ENCODE measurements at regions not wholly inside any gene's neighbourhood (a gene's known extent, or its start where the extent isn't known, plus 50 kb on each side); places are given as distances from the start of the nearest gene placed in this dataset.

DNA sequence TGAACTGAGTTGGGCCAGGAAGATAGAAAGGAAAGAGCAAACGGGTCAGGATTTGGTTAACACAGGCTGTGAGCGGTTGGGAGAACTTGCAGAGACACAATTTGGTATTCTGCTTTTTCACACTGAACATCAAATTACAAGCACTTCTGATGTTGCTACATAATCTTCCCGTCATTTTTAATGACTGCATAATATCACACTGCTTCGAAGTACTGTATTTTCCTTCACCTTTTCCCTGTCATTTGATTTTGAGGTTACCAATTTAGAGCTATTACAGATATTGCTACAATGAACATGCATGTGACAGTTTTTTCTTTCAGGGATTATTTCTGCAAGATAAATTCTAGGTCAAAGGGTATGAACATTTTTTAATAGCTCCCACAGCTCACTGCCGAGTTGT is 71.4 kb upstream of the CPEB4 start:
- Histone ChIP-seq H3K4me1 (no peaks in the 10 kb centered on the region), H3K36me3 (no peaks in the 10 kb centered on the region), H3K4me3 (no peak overlapping the region), H3K9me3 (peaks cover 0 to 8% of the 10 kb centered on the region in 2 donors), H3K27ac (no peak overlapping the region), H3K27me3 (no peaks in the 10 kb centered on the region)
- TF ChIP-seq, protein P1, sequence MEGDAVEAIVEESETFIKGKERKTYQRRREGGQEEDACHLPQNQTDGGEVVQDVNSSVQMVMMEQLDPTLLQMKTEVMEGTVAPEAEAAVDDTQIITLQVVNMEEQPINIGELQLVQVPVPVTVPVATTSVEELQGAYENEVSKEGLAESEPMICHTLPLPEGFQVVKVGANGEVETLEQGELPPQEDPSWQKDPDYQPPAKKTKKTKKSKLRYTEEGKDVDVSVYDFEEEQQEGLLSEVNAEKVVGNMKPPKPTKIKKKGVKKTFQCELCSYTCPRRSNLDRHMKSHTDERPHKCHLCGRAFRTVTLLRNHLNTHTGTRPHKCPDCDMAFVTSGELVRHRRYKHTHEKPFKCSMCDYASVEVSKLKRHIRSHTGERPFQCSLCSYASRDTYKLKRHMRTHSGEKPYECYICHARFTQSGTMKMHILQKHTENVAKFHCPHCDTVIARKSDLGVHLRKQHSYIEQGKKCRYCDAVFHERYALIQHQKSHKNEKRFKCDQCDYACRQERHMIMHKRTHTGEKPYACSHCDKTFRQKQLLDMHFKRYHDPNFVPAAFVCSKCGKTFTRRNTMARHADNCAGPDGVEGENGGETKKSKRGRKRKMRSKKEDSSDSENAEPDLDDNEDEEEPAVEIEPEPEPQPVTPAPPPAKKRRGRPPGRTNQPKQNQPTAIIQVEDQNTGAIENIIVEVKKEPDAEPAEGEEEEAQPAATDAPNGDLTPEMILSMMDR (IDR thresholded peaks at IDR 0.05): no peak
- DNase-seq (ENCODE audit: low spot score): no peak

DNA sequence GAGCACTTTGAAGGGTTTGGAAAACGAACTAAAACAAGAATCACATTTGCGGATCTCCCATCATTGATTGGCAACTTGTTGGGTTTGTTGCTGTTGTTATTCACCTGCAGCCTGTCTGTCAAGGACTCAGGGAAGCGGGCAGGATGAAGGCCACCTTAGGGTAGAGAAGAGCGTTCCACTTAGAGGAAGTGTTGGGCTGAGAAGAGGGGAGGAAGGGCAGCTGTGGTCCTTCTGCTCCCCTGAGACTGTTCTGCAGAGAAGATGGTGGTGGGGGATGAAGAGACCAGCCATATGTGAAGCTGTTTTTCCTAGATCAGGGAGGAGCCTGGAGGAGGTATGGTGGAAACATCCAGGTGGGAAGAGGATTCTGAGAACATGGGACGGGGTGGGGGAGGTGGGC is 70.6 kb upstream of the CPEB4 start:
- Histone ChIP-seq H3K27ac (no peak overlapping the region), H3K4me1 (no peaks in the 10 kb centered on the region), H3K36me3 (no peaks in the 10 kb centered on the region), H3K27me3 (no peaks in the 10 kb centered on the region), H3K9me3 (peaks cover 0 to 8% of the 10 kb centered on the region in 2 donors), H3K4me3 (no peak overlapping the region)
- no peak for DNase-seq (ENCODE audit: low spot score)
- TF ChIP-seq, protein P1 (IDR thresholded peaks at IDR 0.05): no peak

DNA sequence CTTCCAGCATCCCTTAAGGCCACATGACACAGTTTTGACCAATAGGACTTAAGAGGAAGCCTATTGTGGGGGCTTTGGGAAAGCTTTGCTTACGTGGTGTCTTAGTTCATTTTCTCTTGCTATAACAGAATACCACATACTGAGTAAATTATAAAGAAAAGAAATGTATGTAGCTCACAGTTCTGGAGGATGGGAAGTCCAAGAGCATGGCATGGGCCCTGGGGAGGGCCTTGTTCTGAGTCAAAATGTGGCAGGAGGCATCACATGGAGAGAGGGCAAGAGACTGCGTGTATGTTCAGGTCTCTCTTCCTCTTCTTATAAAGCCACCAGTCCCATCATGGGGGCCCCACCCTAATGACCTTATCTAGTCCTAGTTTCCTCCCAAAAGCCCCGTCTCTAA is 68.6 kb upstream of the CPEB4 start:
- TF ChIP-seq, protein P1 (IDR thresholded peaks at IDR 0.05): no peak
- H3K4me3 ChIP-seq: no peak overlapping the region
- no peaks in the 10 kb centered on the region for H3K36me3 ChIP-seq
- no peaks in the 10 kb centered on the region for H3K4me1 ChIP-seq
- DNase-seq (ENCODE audit: low spot score): no peak
- no peak overlapping the region for H3K27ac ChIP-seq
- no peaks in the 10 kb centered on the region for H3K27me3 ChIP-seq
- peaks cover 0 to 8% of the 10 kb centered on the region in 2 donors for H3K9me3 ChIP-seq

DNA sequence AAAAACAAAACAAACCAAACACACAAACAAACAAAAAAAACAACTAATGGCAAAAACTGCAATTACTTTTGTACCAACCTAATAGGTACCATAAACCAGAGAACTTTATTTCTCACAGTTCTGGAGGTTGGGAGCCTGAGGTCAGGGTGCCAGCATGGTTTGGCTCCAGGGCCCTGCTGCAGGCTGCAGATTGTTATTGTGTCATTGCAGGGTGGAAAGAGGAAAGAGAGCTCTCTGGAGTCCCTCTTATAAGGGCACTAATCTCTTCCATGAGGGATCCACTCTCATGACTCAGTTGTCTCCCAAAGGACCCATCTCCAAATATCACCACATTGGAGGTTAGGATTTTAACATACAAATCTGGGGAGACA is 64.9 kb upstream of the CPEB4 start:
- no peaks in the 10 kb centered on the region for H3K27me3 ChIP-seq
- H3K36me3 ChIP-seq: no peaks in the 10 kb centered on the region
- no peaks in the 10 kb centered on the region for H3K4me1 ChIP-seq
- TF ChIP-seq, protein P1 (IDR thresholded peaks at IDR 0.05): no peak
- peaks cover 0 to 14% of the 10 kb centered on the region in 2 donors for H3K9me3 ChIP-seq
- H3K4me3 ChIP-seq: no peak overlapping the region
- H3K27ac ChIP-seq: no peak overlapping the region
- no peak for DNase-seq (ENCODE audit: low spot score)

DNA sequence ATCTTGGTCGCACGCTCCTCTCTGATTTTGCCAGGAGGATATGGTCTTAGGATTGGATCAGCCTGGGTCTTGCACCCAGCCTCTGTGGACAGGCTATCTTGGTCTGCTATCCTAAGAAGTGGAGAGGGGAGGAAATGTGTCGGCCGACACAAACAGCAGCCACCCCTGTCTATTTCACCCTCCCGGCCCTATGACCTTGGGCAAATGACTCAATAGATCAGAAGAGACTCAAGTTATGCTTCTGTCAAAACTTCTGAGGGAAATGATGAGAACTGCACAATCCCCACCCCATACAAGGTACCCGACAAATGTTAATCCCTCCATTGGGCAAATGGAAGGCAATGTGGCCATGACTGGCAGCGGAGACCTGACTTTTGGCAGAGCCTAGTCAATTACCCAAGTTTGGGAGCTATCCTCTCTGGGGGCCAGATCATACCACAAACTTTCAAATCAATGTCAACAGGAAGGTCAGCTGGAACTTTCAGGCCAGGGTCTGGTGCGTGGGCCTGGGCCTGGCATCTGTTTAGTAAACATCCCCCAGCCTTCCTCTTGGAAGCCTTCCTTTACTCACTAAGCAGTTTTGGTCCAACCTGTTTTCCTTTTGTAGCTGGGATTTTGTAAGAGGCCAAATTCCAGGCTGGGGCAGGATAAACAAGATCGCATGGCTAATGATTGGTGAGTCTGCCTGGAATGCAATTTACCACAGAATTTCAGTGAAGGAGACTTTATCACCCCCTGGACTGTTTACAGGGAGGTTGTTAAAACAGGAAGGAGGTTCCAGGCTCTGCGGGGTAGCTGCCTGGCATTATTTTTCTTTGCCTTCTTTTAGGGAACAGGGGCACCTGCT is 64.2 kb upstream of the CPEB4 start:
- Histone ChIP-seq H3K36me3 (no peaks in the 10 kb centered on the region), H3K4me3 (no peak overlapping the region), H3K9me3 (peaks cover 0 to 14% of the 10 kb centered on the region in 2 donors), H3K27me3 (no peaks in the 10 kb centered on the region), H3K4me1 (no peaks in the 10 kb centered on the region), H3K27ac (no peak overlapping the region)
- DNase-seq (ENCODE audit: low spot score): no peak
- TF ChIP-seq, protein P1 (IDR thresholded peaks at IDR 0.05): no peak

All from right atrium auricular region (tissue), 2 donors.